DND-41 (cell line): ENCODE measurements at regions not wholly inside any gene's neighbourhood (a gene's known extent, or its start where the extent isn't known, plus 50 kb on each side); places are given as distances from the start of the nearest gene placed in this dataset.

Experiments used
- ATAC-seq: fragments of 200-7000 bp; cut with Tn5 transposase; 3 replicates; pipeline ENCODE4 v1.9.1; 2021; ENCODE audit warnings: low read depth; ENCODE audit not compliant: insufficient read depth
- DNase-seq: peaks from one replicate; pipeline ENCODE4 v3.0.0-alpha.2; 2020
- H2AFZ ChIP-seq: 2 replicates; pipeline ENCODE4 v1.6.0; 2012; ENCODE audit warnings: low read depth, low read length
- H3K27ac ChIP-seq: 2 replicates; pipeline ENCODE4 v1.5.1; 2012; ENCODE audit warnings: low read length, inconsistent platforms
- H3K27me3 ChIP-seq: fragments of 200-600 bp; sonication (generic); 2 replicates; pipeline ENCODE4 v1.6.0; 2012; ENCODE audit warnings: low read length, mild to moderate bottlenecking, inconsistent platforms; ENCODE audit not compliant: insufficient read depth, poor library complexity
- H3K36me3 ChIP-seq: 2 replicates; pipeline ENCODE4 v1.5.1; 2012; ENCODE audit warnings: low read length, inconsistent platforms; ENCODE audit not compliant: insufficient read depth
- H3K4me1 ChIP-seq: 2 replicates; pipeline ENCODE4 v1.5.1; 2012; ENCODE audit warnings: mild to moderate bottlenecking, low read length; ENCODE audit not compliant: insufficient read depth
- H3K4me2 ChIP-seq: 2 replicates; pipeline ENCODE4 v1.6.0; 2012; ENCODE audit warnings: mild to moderate bottlenecking, moderate library complexity, low read length, inconsistent platforms; ENCODE audit not compliant: insufficient read depth
- H3K4me3 ChIP-seq, 2 experiments: fragments of 200-600 bp in 1 of 2; shearing (Covaris generic) in 1 of 2; 2 replicates each; pipeline ENCODE4 v1.5.1; 2012 to 2016; ENCODE audit warnings: inconsistent platforms in 2 of 2, low read length in 2 of 2, mild to moderate bottlenecking in 2 of 2, low read depth in 1 of 2, moderate library complexity in 1 of 2
- H3K79me2 ChIP-seq: 2 replicates; pipeline ENCODE4 v1.6.0; 2012; ENCODE audit warnings: low read length, inconsistent platforms; ENCODE audit not compliant: insufficient read depth
- H3K9ac ChIP-seq: 2 replicates; pipeline ENCODE4 v1.6.0; 2012; ENCODE audit warnings: low read depth, mild to moderate bottlenecking, inconsistent platforms, low read length, moderate library complexity
- H3K9me3 ChIP-seq: 2 replicates; pipeline ENCODE4 v1.5.1; 2012; ENCODE audit warnings: low read length, moderate library complexity, mild to moderate bottlenecking, inconsistent platforms; ENCODE audit not compliant: insufficient read depth, severe bottlenecking
- H4K20me1 ChIP-seq: 2 replicates; pipeline ENCODE4 v1.6.0; 2012; ENCODE audit warnings: low read length; ENCODE audit not compliant: insufficient read depth
- CTCF ChIP-seq: IDR thresholded peaks from 2 replicates; pipeline ENCODE4 v1.5.1; 2012; ENCODE audit warnings: borderline replicate concordance, low read length, moderate library complexity, mild to moderate bottlenecking; ENCODE audit not compliant: poor library complexity, severe bottlenecking; ENCODE audit errors: extremely low read depth
- EZH2 ChIP-seq: IDR thresholded peaks from 3 replicates; pipeline ENCODE4 v1.6.1; 2012; ENCODE audit warnings: borderline replicate concordance, low read depth, mild to moderate bottlenecking, moderate library complexity, low read length, inconsistent platforms; ENCODE audit not compliant: severe bottlenecking

GRCh38 chr9:118751077-118751847, 618.0 kb downstream of the BRINP1 start:
- H3K27me3 ChIP-seq: no peaks in the 10 kb centered on the region
- H4K20me1 ChIP-seq: no peaks in the 10 kb centered on the region
- H3K79me2 ChIP-seq: no peaks in the 10 kb centered on the region
- no peak overlapping the region for H3K4me2 ChIP-seq
- no peaks in the 10 kb centered on the region for H3K4me1 ChIP-seq
- no peak overlapping the region for H3K4me3 ChIP-seq
- no peaks in the 10 kb centered on the region for H3K36me3 ChIP-seq
- no peak overlapping the region for H3K9ac ChIP-seq
- no peaks in the 10 kb centered on the region for H3K9me3 ChIP-seq
- no peak overlapping the region for H2AFZ ChIP-seq
- no peak for DNase-seq
- no peak for ATAC-seq
- H3K27ac ChIP-seq: no peak overlapping the region
- TF ChIP-seq EZH2 (no peak), CTCF (no peak)

- H2AFZ ChIP-seq: no peak overlapping the region
- TF ChIP-seq EZH2 (no peak), CTCF (no peak)
- no peak overlapping the region for H3K9ac ChIP-seq
- H4K20me1 ChIP-seq: no peaks in the 10 kb centered on the region
- H3K4me2 ChIP-seq: no peak overlapping the region
- no peaks in the 10 kb centered on the region for H3K36me3 ChIP-seq
- DNase-seq: no peak
- no peak for ATAC-seq
- H3K79me2 ChIP-seq: no peaks in the 10 kb centered on the region
- H3K4me1 ChIP-seq: no peaks in the 10 kb centered on the region
- no peak overlapping the region for H3K27ac ChIP-seq
- H3K9me3 ChIP-seq: no peaks in the 10 kb centered on the region
- H3K4me3 ChIP-seq: no peak overlapping the region
- no peaks in the 10 kb centered on the region for H3K27me3 ChIP-seq
These were observed 617.4 kb downstream of the BRINP1 start for GRCh38 chr9:118751848-118752223.

GRCh38 chr9:118761016-118761790, 608.0 kb downstream of the BRINP1 start:
- no peak overlapping the region for H3K4me3 ChIP-seq
- no peaks in the 10 kb centered on the region for H3K36me3 ChIP-seq
- no peaks in the 10 kb centered on the region for H3K4me1 ChIP-seq
- no peak overlapping the region for H3K4me2 ChIP-seq
- TF ChIP-seq EZH2 (no peak), CTCF (no peak)
- H3K27ac ChIP-seq: no peak overlapping the region
- H3K27me3 ChIP-seq: no peaks in the 10 kb centered on the region
- DNase-seq: no peak
- H3K9me3 ChIP-seq: no peaks in the 10 kb centered on the region
- no peaks in the 10 kb centered on the region for H3K79me2 ChIP-seq
- no peak for ATAC-seq
- no peaks in the 10 kb centered on the region for H4K20me1 ChIP-seq
- H2AFZ ChIP-seq: no peak overlapping the region
- H3K9ac ChIP-seq: no peak overlapping the region
